HS-27A (cell line): ENCODE measurements at regions not wholly inside any gene's neighbourhood (a gene's known extent, or its start where the extent isn't known, plus 50 kb on each side); places are given as distances from the start of the nearest gene placed in this dataset.
A peak's percentile ranks its signal among the peaks of the same experiment; 100 is the strongest.
"Not testable (repeated sequence)": the region's sequence is repeated elsewhere in the genome, so short reads cannot be mapped to it uniquely, and the experiment has no call there.

ENCODE experiments used
- DNase-seq: peaks from one replicate; pipeline ENCODE4 v3.0.0-alpha.2; 2012; ENCODE audit warnings: low read depth, missing footprints

DNA sequence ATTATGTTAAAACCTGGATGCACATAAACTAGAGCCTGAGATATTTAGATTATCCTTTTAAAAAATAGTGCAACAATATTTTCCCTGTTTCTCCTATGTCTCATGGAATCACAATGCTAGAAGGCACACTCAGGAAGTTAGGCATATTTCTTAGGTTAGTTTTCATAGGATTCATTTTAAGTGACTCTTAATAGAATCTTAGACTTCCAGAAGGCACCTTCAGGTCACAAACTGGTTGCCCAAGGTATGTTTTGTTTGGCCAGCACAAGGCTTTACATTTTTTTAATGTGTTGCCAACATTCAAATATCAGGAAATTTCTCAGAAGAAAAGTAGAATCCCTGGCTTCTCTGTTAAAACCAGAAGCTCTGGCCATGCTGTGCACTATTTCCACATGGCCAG, 129.3 kb downstream of the LNPK start:
- DNase-seq, result no peak

GRCh38 chr2:175872005-175872348, 130.1 kb downstream of the LNPK start:
- no peak for DNase-seq

- DNase-seq, result no peak
These were observed 130.6 kb downstream of the LNPK start for GRCh38 chr2:175871331-175872004.

- DNase-seq, result no peak
These were observed 136.4 kb downstream of the LNPK start for GRCh38 chr2:175865716-175866115.

GRCh38 chr2:175864137-175864850, 137.8 kb downstream of the LNPK start:
- DNase-seq, result no peak

GRCh38 chr2:175861958-175862357, 140.1 kb downstream of the LNPK start:
- DNase-seq, result no peak

DNA sequence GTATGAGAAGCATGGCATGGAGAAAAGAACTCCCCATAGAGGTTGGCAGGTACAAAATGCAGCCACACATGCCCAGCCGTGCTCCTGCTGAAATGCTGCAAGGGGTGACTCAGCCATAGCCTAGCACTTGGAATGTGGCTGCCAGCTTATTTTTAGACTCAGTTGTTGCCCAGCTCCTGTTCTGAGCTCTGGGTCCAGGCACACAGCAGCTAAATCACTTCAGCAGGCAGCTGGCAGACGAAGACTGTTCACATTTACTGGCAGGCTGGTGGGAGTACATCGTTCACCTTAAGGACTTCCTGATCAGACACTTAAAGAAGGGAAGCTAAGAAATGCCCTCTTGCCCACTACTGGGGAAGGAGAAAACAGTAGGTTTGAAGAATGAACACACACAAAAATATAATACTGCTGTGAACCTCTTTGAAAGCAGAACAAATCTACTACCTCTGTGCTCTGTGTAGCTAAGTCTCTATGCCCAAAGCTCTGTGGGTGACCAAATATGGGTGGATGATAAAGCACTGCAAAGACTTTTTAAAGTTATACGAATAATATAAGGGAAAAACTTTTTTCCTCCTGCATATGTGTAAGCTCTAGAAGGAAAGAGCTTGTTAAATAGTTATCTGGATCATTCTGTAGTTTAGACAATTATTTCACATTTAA, 146.1 kb downstream of the LNPK start:
- DNase-seq, result no peak

DNA sequence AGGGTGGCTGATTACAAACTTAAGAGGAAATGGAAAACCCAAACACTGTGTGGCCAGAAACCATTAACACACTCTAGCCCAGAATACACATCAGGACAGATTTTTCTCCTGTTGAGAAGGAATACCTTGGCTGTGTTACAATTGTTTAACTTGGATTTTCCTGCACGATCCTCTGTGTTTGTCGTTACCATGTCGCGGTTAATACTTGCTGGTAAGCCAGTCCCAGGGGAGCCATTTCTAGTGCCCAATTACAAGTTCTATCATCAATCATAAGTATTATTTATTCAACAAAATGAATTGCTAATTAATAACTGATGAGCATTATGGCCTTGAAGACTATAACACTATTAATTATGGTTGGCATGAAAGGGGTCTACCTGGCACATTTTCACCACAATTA, 146.8 kb downstream of the LNPK start:
- no peak for DNase-seq

DNA sequence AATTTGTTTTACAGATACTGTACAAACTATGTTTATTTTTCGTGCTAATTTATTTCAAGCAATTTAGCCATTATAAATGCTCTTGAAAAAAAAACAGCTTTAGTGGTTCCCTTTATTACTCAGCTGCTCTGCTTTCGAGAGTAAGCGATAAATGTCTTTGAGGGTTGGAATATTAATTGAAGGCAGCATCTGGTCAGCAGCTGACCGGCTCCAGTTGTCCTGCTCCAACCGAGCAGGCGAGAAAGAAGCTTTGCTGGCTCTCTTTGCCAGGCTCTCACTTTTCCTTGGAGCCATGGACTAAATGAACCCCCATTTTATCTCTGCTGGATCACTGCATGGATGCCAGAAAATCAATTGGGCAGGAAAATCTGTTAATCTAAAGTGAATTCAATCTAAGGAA, 147.4 kb downstream of the LNPK start:
- no peak for DNase-seq

DNA sequence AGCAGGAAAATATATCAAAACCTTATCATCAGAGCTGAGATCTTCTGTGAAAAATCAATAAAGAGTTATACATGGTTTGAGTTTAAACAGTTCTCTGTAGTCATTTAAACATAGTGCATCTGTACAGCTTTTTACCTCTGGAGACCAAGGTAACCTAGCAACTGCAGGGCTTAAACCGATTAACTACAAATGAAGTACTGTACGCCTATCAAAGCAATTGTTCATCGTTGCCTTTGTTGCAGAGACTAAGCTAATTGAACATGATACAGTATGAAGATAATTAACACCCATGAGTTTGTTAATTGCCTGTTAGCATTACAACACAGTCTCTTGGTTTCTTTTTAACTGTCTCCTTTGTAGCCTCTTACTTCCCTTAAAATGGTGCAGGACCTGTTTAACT, 147.9 kb downstream of the LNPK start:
- DNase-seq, result no peak

DNA sequence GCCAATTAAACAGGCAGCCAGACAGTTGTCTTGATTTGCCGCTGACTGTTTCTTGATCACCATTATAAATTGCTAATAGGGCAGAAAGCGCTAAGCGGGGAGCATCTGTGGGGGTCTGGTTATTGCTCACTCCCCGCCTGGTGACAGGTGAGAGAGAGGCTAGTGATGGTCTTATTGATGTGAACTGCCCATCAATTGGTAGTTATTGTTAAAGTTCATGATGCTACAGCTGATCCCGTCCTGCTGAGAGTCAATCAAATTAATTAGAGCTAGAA, 148.5 kb downstream of the LNPK start:
- no peak for DNase-seq

- DNase-seq, result no peak
These were observed 149.0 kb downstream of the LNPK start for GRCh38 chr2:175852879-175853615.

- DNase-seq, result no peak
These were observed 154.9 kb downstream of the LNPK start for GRCh38 chr2:175847128-175847527.

- peak; percentile 42 for DNase-seq
These were observed 157.9 kb downstream of the LNPK start for GRCh38 chr2:175844169-175844568.

- DNase-seq, result no peak
These were observed 158.4 kb downstream of the LNPK start for GRCh38 chr2:175843625-175844024.

- no peak for DNase-seq
These were observed 159.1 kb downstream of the LNPK start for GRCh38 chr2:175842996-175843395.

DNA sequence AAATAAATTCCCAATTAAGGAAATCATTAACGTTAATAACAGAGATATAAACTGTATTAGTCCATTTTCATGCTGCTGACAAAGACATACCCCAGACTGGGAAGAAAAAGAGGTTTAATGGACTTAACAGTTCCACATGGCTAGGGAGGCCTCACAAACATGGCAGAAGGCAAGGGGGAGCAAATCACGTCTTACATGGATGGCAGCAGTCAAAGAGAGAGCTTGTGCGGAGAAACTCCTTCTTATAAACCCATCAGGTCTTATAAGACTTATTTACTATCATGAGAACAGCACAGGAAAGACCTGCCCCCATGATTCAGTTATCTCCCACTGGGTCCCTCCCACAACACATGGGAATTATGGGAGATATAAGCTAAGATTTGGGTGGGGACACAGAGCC, 161.3 kb downstream of the LNPK start:
- not testable (repeated sequence) for DNase-seq

- DNase-seq, result no peak
These were observed 161.8 kb downstream of the LNPK start for GRCh38 chr2:175840256-175840655.

- DNase-seq, result no peak
These were observed 163.1 kb downstream of the LNPK start for GRCh38 chr2:175838979-175839378.

- DNase-seq, result peak; percentile 45
These were observed 165.0 kb downstream of the LNPK start for GRCh38 chr2:175837046-175837445.

- DNase-seq, result no peak
These were observed 165.7 kb downstream of the LNPK start for GRCh38 chr2:175836361-175836760.

DNA sequence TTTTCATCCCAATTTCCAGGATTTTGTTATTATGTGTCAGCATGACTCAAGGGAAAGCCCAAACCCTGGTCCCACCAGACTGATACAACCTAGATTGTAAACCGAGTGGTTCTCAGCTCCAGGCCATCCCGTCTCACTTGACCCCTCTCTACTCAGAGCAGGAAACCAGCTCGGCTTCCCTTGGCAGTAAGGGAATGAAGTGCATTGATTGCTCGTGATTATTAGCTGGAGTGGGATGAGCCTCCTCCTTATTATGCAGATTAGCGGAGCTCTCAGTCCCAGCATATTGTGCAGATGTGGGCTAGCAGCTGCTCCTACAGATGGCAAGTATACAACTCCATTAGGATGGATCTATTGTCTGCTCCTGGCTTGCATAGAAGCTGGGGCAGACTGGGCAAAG, 167.6 kb downstream of the LNPK start:
- no peak for DNase-seq

GRCh38 chr2:175832866-175833265, 169.2 kb downstream of the LNPK start:
- DNase-seq, result no peak
